ENCODE measurements at regions not wholly inside any gene's neighbourhood (a gene's known extent, or its start where the extent isn't known, plus 50 kb on each side); places are given as distances from the start of the nearest gene placed in this dataset.

DNA sequence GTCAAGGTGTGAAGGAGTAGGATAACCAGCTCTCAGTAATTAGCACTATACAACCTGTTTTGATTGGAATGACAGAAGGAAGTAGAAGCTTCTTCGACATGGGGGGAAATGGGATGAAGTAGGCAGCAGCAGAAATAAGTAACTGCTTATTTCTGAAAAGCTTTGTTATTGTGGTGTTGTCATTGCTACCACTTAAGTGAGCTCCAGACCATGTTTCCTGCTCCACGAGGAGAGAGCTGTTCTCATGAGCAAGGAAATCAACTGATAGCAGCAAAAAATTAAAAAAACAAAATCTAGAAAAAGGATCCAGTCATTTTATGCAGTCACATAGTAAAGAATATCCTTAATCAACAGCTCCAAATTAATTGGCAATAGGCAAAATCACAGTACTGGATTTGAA lies 106.1 kb upstream of the TLL1 start:
- no peaks in the 10 kb centered on the region for H3K27me3 ChIP-seq (ENCODE audit: insufficient read depth, low read length)
- no peaks in the 10 kb centered on the region for H4K20me1 ChIP-seq (ENCODE audit: insufficient read depth)
- no peak for TF ChIP-seq SP1 (IDR thresholded peaks at IDR 0.05; ENCODE audit: low read depth)
- no peak for TF ChIP-seq CEBPB (IDR thresholded peaks at IDR 0.05; ENCODE audit: low read depth)
- TF ChIP-seq, protein P1, sequence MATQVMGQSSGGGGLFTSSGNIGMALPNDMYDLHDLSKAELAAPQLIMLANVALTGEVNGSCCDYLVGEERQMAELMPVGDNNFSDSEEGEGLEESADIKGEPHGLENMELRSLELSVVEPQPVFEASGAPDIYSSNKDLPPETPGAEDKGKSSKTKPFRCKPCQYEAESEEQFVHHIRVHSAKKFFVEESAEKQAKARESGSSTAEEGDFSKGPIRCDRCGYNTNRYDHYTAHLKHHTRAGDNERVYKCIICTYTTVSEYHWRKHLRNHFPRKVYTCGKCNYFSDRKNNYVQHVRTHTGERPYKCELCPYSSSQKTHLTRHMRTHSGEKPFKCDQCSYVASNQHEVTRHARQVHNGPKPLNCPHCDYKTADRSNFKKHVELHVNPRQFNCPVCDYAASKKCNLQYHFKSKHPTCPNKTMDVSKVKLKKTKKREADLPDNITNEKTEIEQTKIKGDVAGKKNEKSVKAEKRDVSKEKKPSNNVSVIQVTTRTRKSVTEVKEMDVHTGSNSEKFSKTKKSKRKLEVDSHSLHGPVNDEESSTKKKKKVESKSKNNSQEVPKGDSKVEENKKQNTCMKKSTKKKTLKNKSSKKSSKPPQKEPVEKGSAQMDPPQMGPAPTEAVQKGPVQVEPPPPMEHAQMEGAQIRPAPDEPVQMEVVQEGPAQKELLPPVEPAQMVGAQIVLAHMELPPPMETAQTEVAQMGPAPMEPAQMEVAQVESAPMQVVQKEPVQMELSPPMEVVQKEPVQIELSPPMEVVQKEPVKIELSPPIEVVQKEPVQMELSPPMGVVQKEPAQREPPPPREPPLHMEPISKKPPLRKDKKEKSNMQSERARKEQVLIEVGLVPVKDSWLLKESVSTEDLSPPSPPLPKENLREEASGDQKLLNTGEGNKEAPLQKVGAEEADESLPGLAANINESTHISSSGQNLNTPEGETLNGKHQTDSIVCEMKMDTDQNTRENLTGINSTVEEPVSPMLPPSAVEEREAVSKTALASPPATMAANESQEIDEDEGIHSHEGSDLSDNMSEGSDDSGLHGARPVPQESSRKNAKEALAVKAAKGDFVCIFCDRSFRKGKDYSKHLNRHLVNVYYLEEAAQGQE (IDR thresholded peaks at IDR 0.05; ENCODE audit: low read depth), result no peak
- no peak for TF ChIP-seq RAD21 (IDR thresholded peaks at IDR 0.05; ENCODE audit: low read depth)
- no peak for TF ChIP-seq SRF (IDR thresholded peaks at IDR 0.05; ENCODE audit: low read depth)
- TF ChIP-seq POLR2A (IDR thresholded peaks at IDR 0.05; ENCODE audit: borderline replicate concordance, extremely low read depth, insufficient read depth, insufficient read length), result no peak
- no peak for TF ChIP-seq ELF1 (IDR thresholded peaks at IDR 0.05; ENCODE audit: borderline replicate concordance, low read depth)
- no peak for TF ChIP-seq YY1 (IDR thresholded peaks at IDR 0.05; ENCODE audit: extremely low read depth, insufficient replicate concordance, low read depth, low read length)
- no peak for TF ChIP-seq ZFX (IDR thresholded peaks at IDR 0.05)
- no peak for TF ChIP-seq JUND (IDR thresholded peaks at IDR 0.05)
- TF ChIP-seq EGR1 (IDR thresholded peaks at IDR 0.05; ENCODE audit: low read depth), result no peak
- no peak for TF ChIP-seq SIN3A (IDR thresholded peaks at IDR 0.05; ENCODE audit: low read depth)
- TF ChIP-seq, protein P2, sequence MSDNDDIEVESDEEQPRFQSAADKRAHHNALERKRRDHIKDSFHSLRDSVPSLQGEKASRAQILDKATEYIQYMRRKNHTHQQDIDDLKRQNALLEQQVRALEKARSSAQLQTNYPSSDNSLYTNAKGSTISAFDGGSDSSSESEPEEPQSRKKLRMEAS (IDR thresholded peaks at IDR 0.05), result no peak
- peaks cover 0 to 4% of the 10 kb centered on the region in 2 experiments; a peak in 1 of 4 replicates for H3K4me1 ChIP-seq (ENCODE audit: control insufficient read depth in 1 of 2, insufficient read depth in 2 of 2, low read length in 2 of 2)
- no peak overlapping the region for H3K4me3 ChIP-seq (replicated peaks in 1 of 2; ENCODE audit: low read depth in 1 of 2, low read length in 2 of 2)
- no peak overlapping the region for H3K9ac ChIP-seq (ENCODE audit: low read length)
- DNase-seq (ENCODE audit: low read depth, low spot score) (no peak), ATAC-seq (no peak)
- H3K9me2 ChIP-seq (ENCODE audit: insufficient read depth), result no peaks in the 10 kb centered on the region
- RAD21 ChIA-PET (ENCODE audit: low non-redundant PET in 1 of 2, low total read pairs in 2 of 2, uncharacterized antibody in 2 of 2, unreplicated experiment in 2 of 2), result no interaction called here
- intact Hi-C loops (cut with micrococcal nuclease), result no loop called here
- H3K4me2 ChIP-seq (ENCODE audit: low read length), result no peak overlapping the region
- H3K9me3 ChIP-seq (ENCODE audit: control insufficient read depth in 1 of 2, insufficient read depth in 1 of 2, low read depth in 1 of 2, low read length in 2 of 2), result no peaks in the 10 kb centered on the region
- no TSS peak for BruUV-seq (replicated peaks)
- no peaks in the 10 kb centered on the region for H3K79me2 ChIP-seq (ENCODE audit: insufficient read depth, low read length)
- H3K27ac ChIP-seq (ENCODE audit: low read depth, low read length), result no peak overlapping the region
- no peak overlapping the region for H2AFZ ChIP-seq (ENCODE audit: low read depth, low read length, poor library complexity, severe bottlenecking)
- no peaks in the 10 kb centered on the region for H3K36me3 ChIP-seq (ENCODE audit: control insufficient read depth in 1 of 2, insufficient read depth in 2 of 2, low read length in 2 of 2)
- CTCF ChIA-PET, result no interaction called here
- POLR2A ChIA-PET, result no interaction called here
